H1 (cell line): ENCODE measurements at regions not wholly inside any gene's neighbourhood (a gene's known extent, or its start where the extent isn't known, plus 50 kb on each side); places are given as distances from the start of the nearest gene placed in this dataset.

Source experiments
- CTCF ChIA-PET: fragments of 300-600 bp; sonication (Branson Sonifier 250); formaldehyde crosslinking; loops from one replicate; lab custom pipeline; 2021; ENCODE audit not compliant: partially characterized antibody; lab: Charles Lee
- POLR2A ChIA-PET: fragments of 300-600 bp; sonication (Branson Sonifier 250); formaldehyde crosslinking; loops from one replicate; lab custom pipeline; 2021; ENCODE audit warnings: inconsistent platforms; ENCODE audit not compliant: partially characterized antibody; lab: Charles Lee
- DNase-seq, 2 experiments: peaks; one replicate each; pipeline versions ENCODE4 v3.0.0 to v3.0.0-alpha.2; 2010 to 2022; ENCODE audit warnings: low spot score in 2 of 2, low read depth in 1 of 2, mixed read lengths in 1 of 2
- FAIRE-seq: peaks from 2 replicates; lab custom pipeline; 2011; peaks lifted over from hg19 to GRCh38; lab: Jason Lieb, UNC
- H2AFZ ChIP-seq: 2 replicates; pipeline ENCODE4 v1.8.1; 2012; ENCODE audit warnings: low read length, inconsistent platforms
- H2AK5ac ChIP-seq: 2 replicates; pipeline ENCODE4 v1.6.1; 2013; ENCODE audit warnings: low read depth, low read length
- H2BK120ac ChIP-seq: replicated peaks from 2 replicates; pipeline ENCODE3; 2013; ENCODE audit warnings: low read depth, low read length, inconsistent platforms
- H2BK12ac ChIP-seq: 2 replicates; pipeline ENCODE4 v1.6.1; 2013; ENCODE audit warnings: low read depth, low read length
- H2BK15ac ChIP-seq: 2 replicates; pipeline ENCODE4 v1.6.1; 2013; ENCODE audit warnings: low read length
- H2BK20ac ChIP-seq: 2 replicates; pipeline ENCODE4 v1.6.1; 2013; ENCODE audit warnings: low read length
- H2BK5ac ChIP-seq: 2 replicates; pipeline ENCODE4 v1.6.1; 2013; ENCODE audit warnings: low read depth, low read length
- H3K14ac ChIP-seq: 2 replicates; pipeline ENCODE4 v1.6.1; 2013; ENCODE audit warnings: inconsistent platforms; ENCODE audit not compliant: insufficient read length
- H3K18ac ChIP-seq: 2 replicates; pipeline ENCODE4 v1.6.1; 2013; ENCODE audit warnings: low read length; ENCODE audit errors: extremely low read depth
- H3K23ac ChIP-seq: 2 replicates; pipeline ENCODE4 v1.6.1; 2013; ENCODE audit warnings: inconsistent platforms; ENCODE audit not compliant: insufficient read length
- H3K23me2 ChIP-seq: 2 replicates; pipeline ENCODE4 v1.6.1; 2013; ENCODE audit warnings: low read depth, low read length
- H3K27ac ChIP-seq: 2 replicates; pipeline ENCODE4 v1.6.1; 2011; ENCODE audit warnings: low read depth, low read length, inconsistent platforms
- H3K27me3 ChIP-seq, 4 experiments: replicated peaks in 1 of 4; 1 replicate in 1 of 4; 2 replicates in 3 of 4; pipeline versions ENCODE4 v1.6.1 to v1.8.1; 2011 to 2013; ENCODE audit warnings: low read length in 3 of 4, mild to moderate bottlenecking in 3 of 4, inconsistent platforms in 2 of 4, mixed read lengths in 2 of 4, moderate library complexity in 1 of 4; ENCODE audit not compliant: control insufficient read depth in 3 of 4, insufficient read depth in 3 of 4; ENCODE audit errors: extremely low read depth in 1 of 4
- H3K36me3 ChIP-seq, 4 experiments: 2 replicates each; pipeline versions ENCODE4 v1.6.1 to v1.8.1; 2011 to 2013; ENCODE audit warnings: mild to moderate bottlenecking in 4 of 4, low read length in 3 of 4, moderate library complexity in 2 of 4, control low read depth in 1 of 4, inconsistent platforms in 1 of 4; ENCODE audit not compliant: insufficient read depth in 4 of 4, control insufficient read depth in 2 of 4
- H3K4ac ChIP-seq: replicated peaks from 2 replicates; pipeline ENCODE3; 2013; ENCODE audit warnings: low read length, low read depth, mixed read lengths, inconsistent platforms; ENCODE audit not compliant: insufficient read length
- H3K4me1 ChIP-seq, 4 experiments: replicated peaks in 1 of 4; 1 replicate in 1 of 4; 2 replicates in 3 of 4; pipeline versions ENCODE4 v1.6.1 to v1.8.1; 2011 to 2013; ENCODE audit warnings: low read length in 3 of 4, inconsistent platforms in 2 of 4, mixed read lengths in 1 of 4; ENCODE audit not compliant: insufficient read depth in 4 of 4, control insufficient read depth in 3 of 4
- H3K4me2 ChIP-seq, 2 experiments: 2 replicates each; pipeline versions ENCODE4 v1.6.1 to v1.8.1; 2011 to 2013; ENCODE audit warnings: low read depth in 2 of 2, low read length in 2 of 2, control low read depth in 1 of 2, inconsistent platforms in 1 of 2, mild to moderate bottlenecking in 1 of 2; ENCODE audit not compliant: insufficient read depth in 1 of 2
- H3K4me3 ChIP-seq, 4 experiments: fragments of 200-600, 300-600 bp in 1 of 4; sonication (generic), shearing (Covaris generic), sonication (Bioruptor Twin) in 1 of 4; 2 replicates each; pipeline versions ENCODE4 v1.5.1 to v1.8.1; 2011 to 2016; ENCODE audit warnings: low read length in 4 of 4, low read depth in 3 of 4, control low read depth in 2 of 4, inconsistent platforms in 2 of 4, mild to moderate bottlenecking in 2 of 4, mixed read lengths in 1 of 4, moderate library complexity in 1 of 4; ENCODE audit not compliant: insufficient read depth in 2 of 4; ENCODE audit errors: extremely low read depth in 1 of 4
- H3K56ac ChIP-seq: replicated peaks from 2 replicates; pipeline ENCODE3; 2013; ENCODE audit warnings: low read depth, mild to moderate bottlenecking, mixed read lengths, low read length, inconsistent platforms; ENCODE audit not compliant: insufficient read length
- H3K79me1 ChIP-seq: 2 replicates; pipeline ENCODE4 v1.6.1; 2013; ENCODE audit warnings: low read depth, low read length, control low read depth
- H3K79me2 ChIP-seq, 2 experiments: 2 replicates each; pipeline versions ENCODE4 v1.6.1 to v1.8.1; 2012 to 2013; ENCODE audit warnings: low read length in 2 of 2, mild to moderate bottlenecking in 2 of 2, inconsistent platforms in 1 of 2; ENCODE audit not compliant: insufficient read depth in 2 of 2, control insufficient read depth in 1 of 2
- H3K9ac ChIP-seq, 4 experiments: replicated peaks in 1 of 4; 1 replicate in 1 of 4; 2 replicates in 3 of 4; pipeline versions ENCODE4 v1.6.1 to v1.8.1; 2011 to 2013; ENCODE audit warnings: low read depth in 3 of 4, low read length in 3 of 4, control low read depth in 2 of 4, mild to moderate bottlenecking in 2 of 4, moderate library complexity in 2 of 4, inconsistent platforms in 1 of 4; ENCODE audit errors: extremely low read depth in 1 of 4
- H3K9me3 ChIP-seq, 2 experiments: 2 replicates each; pipeline versions ENCODE4 v1.6.1 to v1.8.1; 2012 to 2013; ENCODE audit warnings: mild to moderate bottlenecking in 2 of 2, moderate library complexity in 2 of 2, control low read depth in 1 of 2, inconsistent platforms in 1 of 2, low read depth in 1 of 2, low read length in 1 of 2, mixed read lengths in 1 of 2; ENCODE audit not compliant: insufficient read depth in 2 of 2
- H4K20me1 ChIP-seq, 2 experiments: replicated peaks in 1 of 2; 2 replicates each; pipeline versions ENCODE3 to v1.8.1; 2011 to 2013; ENCODE audit warnings: inconsistent platforms in 2 of 2, low read length in 2 of 2, mild to moderate bottlenecking in 1 of 2; ENCODE audit not compliant: insufficient read depth in 2 of 2, control insufficient read depth in 1 of 2
- H4K5ac ChIP-seq: 2 replicates; pipeline ENCODE4 v1.6.1; 2013; ENCODE audit warnings: low read length, low read depth, mixed read lengths, inconsistent platforms; ENCODE audit not compliant: insufficient read length
- H4K8ac ChIP-seq: 2 replicates; pipeline ENCODE4 v1.8.0; 2013; ENCODE audit warnings: mild to moderate bottlenecking, moderate library complexity, low read length, inconsistent platforms; ENCODE audit not compliant: insufficient read depth; ENCODE audit errors: extremely low read depth
- H4K91ac ChIP-seq: replicated peaks from 2 replicates; pipeline ENCODE3; 2013; ENCODE audit warnings: low read length, mixed read lengths, inconsistent platforms; ENCODE audit not compliant: insufficient read length
- BRCA1 ChIP-seq: IDR thresholded peaks from 2 replicates; pipeline ENCODE4 v1.6.1; 2012; ENCODE audit warnings: low read depth, low read length, improper control_type of control experiment
- CBX5 ChIP-seq: fragments of 300-800, 300-1000 bp; sonication (generic); IDR thresholded peaks from 2 replicates; pipeline ENCODE4 v1.7.1; 2016; ENCODE audit warnings: antibody characterized with exemption, low read length, low read depth
- CBX8 ChIP-seq: fragments of 300-800, 300-1000 bp; sonication (generic); IDR thresholded peaks from 2 replicates; pipeline ENCODE4 v1.7.1; 2016; ENCODE audit warnings: low read depth, low read length, borderline replicate concordance
- CHD1 ChIP-seq: IDR thresholded peaks from 2 replicates; pipeline ENCODE4 v1.6.1; 2012; ENCODE audit warnings: low read depth, low read length, improper control_type of control experiment
- FOSL1 ChIP-seq: IDR thresholded peaks from 2 replicates; pipeline ENCODE4 v1.6.1; 2011; ENCODE audit warnings: mild to moderate bottlenecking, low read depth, low read length, moderate library complexity; ENCODE audit not compliant: insufficient read depth
- HDAC2 ChIP-seq, 2 experiments: fragments of 300-600 bp in 1 of 2; sonication (generic) in 1 of 2; IDR thresholded peaks; 2 replicates each; pipeline ENCODE4 v1.6.1; 2011 to 2012; ENCODE audit warnings: low read depth in 2 of 2, low read length in 2 of 2, mild to moderate bottlenecking in 2 of 2, moderate library complexity in 2 of 2, borderline replicate concordance in 1 of 2, inconsistent platforms in 1 of 2
- JUN ChIP-seq: IDR thresholded peaks from 2 replicates; pipeline ENCODE4 v1.6.1; 2011; ENCODE audit warnings: low read depth, mild to moderate bottlenecking, improper control_type of control experiment, low read length
- KDM4A ChIP-seq: IDR thresholded peaks from one replicate; pipeline ENCODE4 v1.7.1; 2012; ENCODE audit warnings: low read depth, mild to moderate bottlenecking, moderate library complexity, low read length, inconsistent platforms; ENCODE audit not compliant: severe bottlenecking
- NRF1 ChIP-seq: IDR thresholded peaks from 2 replicates; pipeline ENCODE4 v1.6.1; 2011; ENCODE audit warnings: mild to moderate bottlenecking, low read depth, low read length, improper control_type of control experiment
- SIRT6 ChIP-seq: IDR thresholded peaks from one replicate; pipeline ENCODE4 v1.7.1; 2012; ENCODE audit warnings: low read length, inconsistent platforms
- WGBS, 2 experiments: shearing (Covaris generic) in 1 of 2; methylation state at CpG; one replicate each; pipeline versions ENCODE4 v1.1.6 to v1.1.7; 2013 to 2015; ENCODE audit warnings: low lambda C conversion rate in 2 of 2, mixed read lengths in 2 of 2, inconsistent platforms in 1 of 2, low coverage in 1 of 2, missing lambda C conversion rate in 1 of 2; ENCODE audit not compliant: insufficient replicate concordance in 2 of 2, insufficient coverage in 1 of 2, insufficient read length in 1 of 2; ENCODE audit errors: extremely low coverage in 1 of 2, missing lambda C conversion rate in 1 of 2; 5-methylcytosine and 5-hydroxymethylcytosine counted together

DNA sequence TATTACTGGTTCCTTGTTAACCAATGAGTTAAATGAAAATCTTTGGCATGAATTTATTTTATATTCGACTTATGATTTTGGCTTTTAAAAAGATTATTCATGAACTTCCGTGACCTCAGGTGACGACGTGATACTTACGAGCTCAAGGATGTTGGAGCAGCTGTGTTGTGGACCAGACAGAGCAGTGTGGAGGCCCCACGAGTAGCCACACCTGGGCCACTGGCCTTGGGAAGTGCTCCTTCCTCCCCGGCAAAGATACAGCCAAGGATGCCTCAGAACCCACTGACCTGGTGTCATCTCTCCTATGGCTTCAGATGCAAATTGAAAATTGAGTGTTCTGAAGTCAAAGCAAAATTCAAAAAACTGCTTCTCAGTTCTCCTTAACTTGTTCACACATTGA, 147.5 kb upstream of the PPP2R2D start:
- Histone ChIP-seq H2BK15ac (no peak overlapping the region), H2BK12ac (no peak overlapping the region), H2AK5ac (no peak overlapping the region), H2AFZ (no peak overlapping the region), H3K27me3 (no peaks in the 10 kb centered on the region), H2BK20ac (no peak overlapping the region), H3K18ac (no peak overlapping the region), H3K56ac (no peak overlapping the region), H3K9ac (no peak overlapping the region), H3K4me2 (no peak overlapping the region), H3K79me1 (no peaks in the 10 kb centered on the region), H2BK5ac (no peak overlapping the region), H3K4me1 (peaks cover 2 to 29% (median 13%) of the 10 kb centered on the region in 4 experiments; a peak in 6 of 7 replicates), H4K5ac (no peak overlapping the region), H4K20me1 (peaks cover 0 to 4% of the 10 kb centered on the region in 2 experiments), H3K23ac (no peak overlapping the region), H3K4ac (no peak overlapping the region), H4K91ac (no peak overlapping the region), H3K9me3 (no peaks in the 10 kb centered on the region), H2BK120ac (no peak overlapping the region), H3K14ac (no peak overlapping the region), H3K36me3 (no peaks in the 10 kb centered on the region; a peak in 1 of 8 replicates), H3K27ac (no peak overlapping the region), H3K23me2 (peaks cover 5% of the 10 kb centered on the region; the same call in 1 of the 2 replicates), H3K79me2 (no peaks in the 10 kb centered on the region), H4K8ac (no peak overlapping the region), H3K4me3 (no peak overlapping the region)
- POLR2A ChIA-PET: no interaction called here
- WGBS, 2 experiments: 95% methylated on average over 7 of the region's 7 CpGs; no CpG with 5 or more reads in 1 of the 2 experiments
- no peak for DNase-seq
- TF ChIP-seq HDAC2 (IDR thresholded peaks at IDR 0.05; ENCODE audit: borderline replicate concordance in 1 of 2, low read depth in 2 of 2, low read length in 2 of 2) (no peak), CBX8 (no peak), SIRT6 (no peak), CBX5 (no peak), BRCA1 (no peak), CHD1 (no peak), JUN (no peak), NRF1 (no peak), FOSL1 (no peak), KDM4A (no peak)
- no peak for FAIRE-seq
- CTCF ChIA-PET: no interaction called here
